ENCODE measurements at regions not wholly inside any gene's neighbourhood (a gene's known extent, or its start where the extent isn't known, plus 50 kb on each side); places are given as distances from the start of the nearest gene placed in this dataset.

DNA sequence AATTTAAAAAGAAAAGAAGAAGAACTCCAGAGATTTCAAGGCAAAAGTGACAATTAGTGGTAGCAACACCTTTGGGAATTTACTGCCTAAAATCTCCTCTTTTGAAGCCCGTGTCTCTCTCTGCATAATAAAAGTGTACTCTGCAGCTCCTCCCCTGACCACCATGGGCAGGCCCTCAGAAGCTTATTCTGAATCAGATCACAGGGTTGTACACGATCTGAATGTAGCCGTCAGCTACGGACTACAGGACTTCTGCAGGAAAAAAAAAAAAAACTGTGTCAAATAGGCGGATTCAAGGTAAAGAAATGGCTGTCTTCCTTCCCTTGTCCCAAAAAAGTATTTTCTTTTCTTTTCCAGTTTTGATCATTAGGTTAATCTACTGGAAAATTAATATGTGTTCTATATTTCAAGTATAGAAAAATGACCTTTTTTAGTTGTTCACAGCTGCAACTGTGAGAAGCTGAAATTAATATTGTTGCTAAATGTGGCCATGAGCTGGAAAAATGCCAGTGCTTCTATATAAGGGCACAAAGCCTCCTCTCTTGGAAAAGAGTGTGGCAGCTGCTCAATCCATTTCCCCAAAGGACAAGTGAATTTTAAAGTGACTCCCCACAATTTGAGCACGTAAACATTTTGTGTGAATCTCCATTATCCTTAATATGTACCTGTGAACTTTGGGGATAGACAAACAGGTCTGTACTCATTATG, 397.4 kb downstream of the C6orf118 start:
- no peak for DNase-seq

DNA sequence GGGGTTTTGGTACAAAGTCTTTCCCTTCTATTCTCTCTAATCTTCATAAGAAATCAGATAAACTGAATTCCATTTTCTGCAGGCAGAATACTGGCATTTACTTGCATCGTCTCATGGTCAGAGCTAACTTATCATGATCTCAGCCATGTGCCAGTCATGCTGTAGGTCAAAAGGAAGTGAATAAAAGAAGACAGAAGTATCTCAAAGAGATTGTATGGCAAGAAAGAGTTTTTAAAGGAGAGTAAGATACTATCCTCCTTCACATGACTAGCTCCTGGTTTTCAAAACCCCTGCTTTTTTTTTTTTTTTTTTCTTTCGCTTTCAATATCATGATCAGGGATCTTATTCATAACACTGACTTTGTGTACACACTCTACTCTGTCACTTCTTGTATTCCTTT, 398.3 kb downstream of the C6orf118 start:
- DNase-seq: no peak

DNA sequence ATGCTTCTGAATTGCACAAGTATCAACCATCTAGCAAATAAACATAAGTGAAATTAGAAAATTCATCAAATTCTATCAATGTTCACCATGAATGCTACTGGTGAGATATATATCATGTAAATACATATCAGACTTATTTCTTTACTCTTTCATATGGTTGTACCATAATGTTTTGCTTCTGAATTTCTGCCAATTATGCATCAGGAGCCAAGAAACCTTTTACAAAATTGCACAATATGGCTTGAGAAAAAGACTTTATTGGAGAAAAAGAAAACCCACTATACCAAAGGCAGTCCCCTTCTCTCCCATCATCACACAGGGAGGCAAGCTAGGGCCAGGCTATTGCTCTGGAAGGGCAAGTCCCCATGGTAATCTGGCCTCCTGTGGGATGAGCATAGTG, 402.6 kb downstream of the C6orf118 start:
- no peak for DNase-seq

DNA sequence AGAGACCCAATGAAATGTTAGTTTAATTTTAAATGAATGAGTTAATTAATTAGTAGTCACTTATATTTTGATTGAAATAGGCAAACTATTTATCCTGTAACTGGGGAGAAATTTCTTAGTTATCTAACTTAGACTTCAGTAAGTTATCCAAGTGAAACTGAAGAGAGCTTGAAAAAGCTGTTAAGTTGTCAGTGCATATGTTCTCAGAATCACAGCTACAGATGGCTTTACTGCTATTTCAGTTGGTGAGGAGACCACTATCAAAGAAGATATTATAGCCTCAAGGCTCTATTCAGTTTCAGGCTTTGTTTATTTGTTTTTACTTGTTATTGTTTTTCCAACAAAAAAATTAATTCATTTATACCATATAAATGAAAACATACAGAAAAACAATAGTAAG, 404.1 kb downstream of the C6orf118 start:
- no peak for DNase-seq

DNA sequence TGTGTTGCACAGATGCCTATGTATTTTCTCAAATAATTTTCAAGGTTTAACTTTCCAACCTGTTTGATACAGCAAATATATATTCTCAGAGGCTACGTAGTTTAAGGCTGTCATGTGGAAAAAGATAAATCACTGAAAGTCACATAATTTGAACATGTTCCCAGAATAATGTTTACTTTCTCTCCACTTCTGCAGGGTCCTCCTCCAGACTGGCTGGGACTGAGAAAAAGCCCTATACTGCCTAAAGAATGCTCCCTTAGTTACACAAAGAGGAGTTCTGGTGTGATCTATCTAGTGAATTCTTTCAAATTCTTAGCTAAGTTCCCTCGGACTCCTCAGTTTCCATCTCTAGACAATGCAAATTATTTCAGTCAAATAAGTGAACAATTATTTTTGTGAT, 411.0 kb downstream of the C6orf118 start:
- no peak for DNase-seq

DNA sequence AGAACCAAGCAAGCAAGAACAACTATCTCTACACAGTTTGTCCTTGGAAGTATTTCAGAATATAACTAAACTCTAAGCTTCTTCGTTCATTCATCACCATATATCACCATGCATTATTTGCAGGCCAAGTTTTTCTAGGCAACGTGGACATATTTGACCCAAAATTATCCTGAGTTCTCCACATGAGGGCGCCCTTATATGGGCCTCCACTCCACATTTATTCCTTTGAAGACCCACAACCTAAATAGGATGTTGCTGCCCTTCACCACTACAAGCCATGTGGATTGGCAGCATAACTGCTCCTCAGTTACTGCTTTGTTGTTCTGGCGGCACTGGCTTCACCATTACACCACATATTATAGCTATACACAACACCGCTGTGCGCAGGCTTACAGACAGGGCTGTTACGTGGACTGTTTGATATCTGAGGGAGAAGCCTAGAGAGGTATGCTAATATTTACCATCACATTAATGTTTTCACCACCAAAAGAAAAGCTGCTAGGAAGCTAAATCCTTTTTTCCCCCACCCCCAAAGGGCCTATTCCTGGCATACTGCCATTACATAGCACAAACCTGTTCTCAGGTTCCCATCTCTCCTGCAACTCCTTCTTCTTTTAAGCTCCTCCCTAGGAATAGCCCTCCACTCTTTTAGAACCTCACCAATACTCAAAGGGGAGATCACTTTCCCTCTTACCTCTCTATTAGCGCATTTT, 411.7 kb downstream of the C6orf118 start:
- no peak for DNase-seq

DNA sequence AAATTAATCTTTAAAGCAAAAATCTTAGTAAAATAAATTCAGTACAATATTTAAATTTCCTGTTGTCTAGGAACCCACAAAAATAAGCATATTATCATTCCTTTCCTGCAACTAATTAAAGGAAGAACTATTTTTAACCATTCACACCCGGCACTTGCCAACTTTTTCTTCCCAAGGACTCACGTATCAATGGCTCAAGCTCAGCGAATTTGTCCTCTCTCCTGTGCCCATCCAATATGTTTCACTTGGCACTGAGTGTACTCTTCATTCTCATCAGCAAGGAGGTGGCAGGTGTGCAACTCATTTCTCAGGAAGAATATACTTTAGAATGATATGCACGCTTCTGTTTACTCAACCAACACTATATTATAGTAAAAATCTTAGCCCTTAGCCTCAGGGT, 419.4 kb downstream of the C6orf118 start:
- DNase-seq: no peak

DNA sequence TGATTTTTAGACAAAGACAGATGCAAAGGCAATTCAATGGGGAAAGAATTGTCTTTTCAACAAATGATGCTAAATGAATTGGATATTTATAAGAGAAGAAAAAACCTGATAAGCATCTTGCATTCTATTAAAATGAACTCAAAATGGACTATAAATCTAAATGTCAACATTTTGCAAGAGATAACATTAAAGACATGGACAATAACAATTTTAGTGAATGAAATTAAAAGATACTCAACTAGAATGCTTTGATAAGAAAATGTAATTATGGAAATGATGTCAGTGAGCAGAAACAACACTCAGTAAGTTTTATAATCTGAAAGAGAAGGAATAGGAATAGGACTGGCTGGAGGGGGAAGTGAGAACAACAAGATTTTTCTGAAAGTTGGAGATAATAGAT, 421.7 kb downstream of the C6orf118 start:
- DNase-seq: no peak

DNA sequence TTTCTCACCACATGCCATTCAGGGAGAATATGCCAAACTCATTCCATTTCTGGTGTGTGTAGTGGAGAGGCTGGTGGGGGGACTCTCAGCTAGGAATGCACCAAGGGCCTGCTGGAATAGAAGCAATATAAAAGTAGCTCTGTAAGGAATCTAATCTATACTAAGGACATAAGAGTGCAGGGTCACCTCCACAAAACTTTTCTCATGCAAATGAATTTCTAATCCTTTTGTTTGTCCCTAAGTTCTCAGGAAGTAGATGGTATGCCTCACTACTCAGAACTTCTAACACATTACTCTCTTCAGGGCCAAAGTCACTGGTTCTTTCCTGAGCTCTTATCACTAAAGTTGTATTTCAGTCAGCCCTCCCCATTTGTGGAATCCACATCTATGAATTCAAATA, 427.2 kb downstream of the C6orf118 start:
- no peak for DNase-seq

DNA sequence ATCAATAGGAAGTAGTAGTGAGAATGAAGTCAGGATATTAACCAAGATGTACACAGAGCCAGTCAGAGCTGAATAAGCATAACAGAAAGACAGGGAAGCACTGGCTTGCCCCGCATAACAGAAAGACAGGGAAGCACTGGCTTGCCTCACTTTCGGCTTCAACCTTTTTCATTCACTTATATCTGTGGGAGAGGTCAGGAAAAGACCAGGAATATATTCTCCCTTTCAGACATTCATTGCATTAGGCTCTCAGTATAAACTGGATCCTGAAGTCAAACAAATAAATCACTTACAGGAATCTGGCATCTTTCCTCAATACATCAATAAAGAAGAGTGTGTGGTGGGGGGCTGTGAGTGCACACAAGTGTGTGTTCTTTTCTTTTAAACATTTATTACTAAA, 437.6 kb downstream of the C6orf118 start:
- no peak for DNase-seq

DNA sequence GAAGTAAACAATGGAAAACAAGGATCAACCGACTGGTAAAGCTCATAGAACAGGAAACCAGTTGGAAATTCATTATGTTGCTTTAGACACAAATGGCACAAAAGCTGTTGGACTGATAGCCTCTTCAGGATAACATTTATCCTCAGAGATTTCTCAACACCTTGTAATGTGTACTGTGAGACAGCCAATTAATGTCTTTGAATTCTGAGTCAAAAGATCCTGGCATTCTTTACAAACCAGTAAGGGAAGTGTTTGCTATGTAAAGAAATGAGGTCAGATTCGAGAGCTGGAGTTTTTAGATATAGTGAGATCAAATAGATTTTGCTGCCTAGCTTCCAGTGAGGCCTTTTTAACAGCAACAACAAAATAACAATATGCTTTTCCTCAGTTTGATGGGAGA, 439.2 kb downstream of the C6orf118 start:
- DNase-seq: no peak

DNA sequence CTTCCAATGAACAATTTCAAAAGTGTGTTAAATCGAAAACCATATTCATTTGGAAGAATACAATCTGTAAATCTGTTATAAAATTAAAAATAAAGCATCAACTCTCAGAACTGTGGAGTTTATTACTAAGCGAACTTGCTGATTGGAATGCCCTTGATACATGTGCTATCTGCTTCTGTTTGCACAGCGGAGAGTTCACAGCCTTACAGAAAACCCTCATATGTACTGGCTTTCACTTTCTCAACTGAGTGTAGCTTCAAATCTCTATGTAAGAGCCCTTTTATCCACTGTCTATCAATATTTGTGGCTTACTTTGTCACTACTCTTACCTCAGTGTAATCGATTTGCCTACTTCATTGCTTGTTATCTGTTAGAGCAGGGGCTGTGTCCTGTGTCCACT, 447.4 kb downstream of the C6orf118 start:
- no peak for DNase-seq

DNA sequence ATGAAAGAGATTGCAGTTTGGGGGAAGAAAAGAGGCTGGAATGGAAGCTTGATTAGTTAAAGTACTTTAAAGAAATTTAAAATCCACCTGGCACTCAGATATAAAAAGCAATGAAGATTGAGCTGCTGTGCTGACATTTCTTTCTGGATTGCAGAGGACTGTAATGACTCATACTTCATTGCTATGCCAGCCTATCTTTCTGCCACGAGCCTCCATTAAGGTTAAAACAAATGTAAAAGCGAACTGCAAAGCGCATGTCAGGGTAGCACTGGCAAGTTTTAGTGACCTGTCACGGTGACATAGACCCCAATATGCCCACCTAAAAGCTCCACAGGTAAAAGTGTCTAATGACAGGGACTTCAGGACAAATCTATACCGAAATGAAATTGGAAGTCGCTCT, 449.6 kb downstream of the C6orf118 start:
- DNase-seq: no peak

DNA sequence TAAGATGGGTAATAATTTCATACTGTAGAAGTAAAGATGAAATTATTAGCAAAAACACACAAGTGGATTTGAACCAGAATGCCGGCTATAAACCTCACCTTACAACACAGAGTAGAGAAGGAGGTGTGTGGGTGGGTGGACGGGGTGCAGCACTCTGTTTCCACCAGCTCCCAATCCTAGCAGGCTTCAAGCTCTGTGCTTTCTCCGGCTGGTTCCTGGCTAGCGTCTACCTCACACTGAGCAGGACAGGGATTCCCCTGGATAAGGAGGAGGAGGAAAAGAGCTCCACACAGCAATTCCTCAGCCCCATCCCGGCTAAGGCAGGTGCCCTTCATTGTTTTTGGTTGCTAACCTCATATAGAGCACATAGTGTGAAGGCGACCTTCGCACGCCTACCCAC, 453.3 kb downstream of the C6orf118 start:
- DNase-seq: no peak

DNA sequence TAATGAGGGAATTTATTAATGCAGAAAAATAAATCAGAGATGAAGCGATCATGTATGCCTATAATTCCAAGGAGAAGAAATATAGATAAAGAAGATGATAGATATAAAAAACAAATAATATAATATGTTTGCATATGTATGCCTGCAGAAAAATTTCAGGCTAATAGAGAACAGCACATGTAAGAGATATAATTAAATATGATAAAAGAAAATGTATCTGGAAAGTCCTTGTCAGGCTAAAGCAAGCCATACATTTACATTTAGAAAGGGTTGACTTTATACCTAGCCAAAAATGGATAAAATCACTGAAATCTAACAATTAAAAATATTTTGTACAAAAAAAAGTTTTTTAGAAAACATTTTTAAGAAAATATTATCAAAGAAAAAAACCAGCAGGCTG, 454.1 kb downstream of the C6orf118 start:
- no peak for DNase-seq

DNA sequence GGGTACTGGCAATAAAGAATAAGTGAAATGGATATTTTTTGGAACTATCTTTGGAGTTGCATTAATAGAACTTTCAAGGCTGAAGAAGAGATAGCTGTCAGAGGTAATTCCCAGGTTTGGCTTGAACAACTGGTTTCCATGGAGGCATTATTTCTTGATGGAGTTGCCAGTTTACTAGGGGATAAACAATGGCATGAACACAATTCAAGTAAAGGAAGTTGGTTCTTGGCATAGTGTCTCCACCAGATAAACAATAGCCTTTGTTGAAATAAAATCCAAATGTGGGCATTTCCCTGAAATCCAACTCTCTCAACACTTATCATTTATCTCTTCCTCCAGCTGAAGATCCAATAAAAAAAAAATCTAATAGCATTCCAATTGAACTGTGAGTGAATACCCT, 454.9 kb downstream of the C6orf118 start:
- no peak for DNase-seq

DNA sequence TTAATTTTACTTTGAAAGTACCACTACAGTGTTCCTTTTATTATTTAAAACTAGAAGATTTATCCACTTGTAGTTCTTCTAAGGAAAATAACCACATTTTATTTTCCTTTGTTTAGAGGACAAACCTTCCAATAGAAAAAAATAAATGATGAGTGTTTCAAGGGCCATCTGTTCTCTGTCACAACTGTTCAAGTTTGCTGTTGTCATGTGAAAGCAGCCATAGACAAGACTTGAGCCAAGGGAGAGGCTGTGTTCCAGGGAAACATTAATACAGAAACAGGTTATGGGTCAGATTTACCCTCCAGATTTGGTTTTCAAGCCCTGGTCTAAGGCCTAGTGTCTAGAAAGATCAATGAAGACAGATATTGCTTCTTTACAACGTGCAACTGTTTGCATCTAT, 463.6 kb downstream of the C6orf118 start:
- no peak for DNase-seq

DNA sequence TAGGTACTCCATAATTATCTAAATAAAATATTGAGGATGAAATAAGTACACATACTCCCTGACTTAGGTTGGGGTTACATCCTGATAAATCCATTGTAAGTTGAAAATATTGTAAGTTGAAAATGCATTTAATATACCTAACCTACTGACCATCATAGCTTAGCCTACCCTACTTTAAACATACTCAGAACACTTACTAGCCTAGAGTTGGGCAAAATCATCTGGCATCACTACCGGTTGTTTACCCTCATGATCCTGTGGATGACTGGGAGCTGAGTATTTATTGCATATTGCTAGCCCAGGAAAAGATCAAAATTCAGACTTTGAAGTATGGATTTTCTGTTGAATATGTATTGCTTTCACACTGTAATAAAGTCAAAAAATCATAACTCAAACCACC, 467.3 kb downstream of the C6orf118 start:
- DNase-seq: no peak

DNA sequence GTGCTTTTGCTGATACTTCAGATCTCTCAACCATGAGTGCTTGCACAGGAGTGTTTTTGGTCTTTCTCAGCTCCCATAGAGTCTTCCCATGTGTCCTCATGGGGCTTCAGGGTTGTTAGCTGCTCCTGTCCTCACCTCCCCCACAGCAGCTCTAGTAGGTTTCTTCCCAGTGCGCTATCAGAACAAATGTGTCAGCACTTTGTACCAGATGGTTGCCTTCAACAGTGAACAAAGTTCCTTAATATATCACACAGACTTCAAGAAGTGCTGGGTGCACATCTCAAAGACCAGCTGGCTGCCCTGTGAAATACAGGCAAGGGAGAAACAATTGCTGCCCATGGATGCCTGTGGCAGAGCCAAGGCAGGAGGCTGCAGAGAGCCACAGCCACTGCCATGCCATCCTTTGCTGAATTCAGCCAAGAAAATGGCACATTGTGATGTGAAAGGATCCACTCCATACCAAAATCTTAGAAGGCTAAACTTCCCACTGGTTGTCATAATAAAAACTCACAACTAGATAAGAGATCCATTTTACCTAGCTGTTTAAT, 471.3 kb downstream of the C6orf118 start:
- DNase-seq: no peak

DNA sequence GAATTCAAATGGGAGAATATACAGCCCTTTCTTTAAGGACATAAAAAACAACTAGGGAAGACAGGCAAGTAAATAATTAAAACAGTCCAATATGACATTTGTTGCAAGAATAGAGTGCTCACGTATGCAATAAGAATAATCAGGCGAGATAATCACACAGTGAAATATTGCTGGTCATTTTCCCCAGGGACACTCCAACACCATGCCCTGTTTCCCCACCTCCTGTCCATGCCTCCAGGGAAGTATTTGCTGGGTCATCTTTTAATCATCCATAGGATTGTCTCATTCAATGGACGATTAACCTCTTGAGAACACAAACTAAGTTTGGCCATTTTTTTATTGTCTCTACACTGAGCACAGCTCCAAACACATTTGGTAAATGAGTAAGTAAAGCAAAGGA, 472.9 kb downstream of the C6orf118 start:
- no peak for DNase-seq

DNA sequence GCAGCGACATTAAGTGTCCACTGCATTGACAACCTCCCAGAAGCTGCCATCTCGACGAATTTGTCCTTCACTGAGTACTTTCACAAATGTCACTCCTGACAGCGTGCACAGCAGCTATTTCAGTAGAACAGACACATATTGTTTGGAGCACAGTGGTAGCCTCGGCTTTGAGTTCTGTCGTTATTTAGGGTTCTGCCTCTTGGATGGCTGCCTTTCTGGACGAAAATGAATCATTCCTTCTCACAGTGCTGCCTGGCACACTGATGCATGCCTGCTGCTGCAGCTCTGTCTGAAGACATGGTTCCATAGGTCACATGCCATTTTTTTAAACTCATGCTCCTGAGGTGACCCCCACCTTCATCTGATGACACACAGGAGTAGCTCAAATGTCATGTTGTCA, 477.0 kb downstream of the C6orf118 start:
- no peak for DNase-seq

DNA sequence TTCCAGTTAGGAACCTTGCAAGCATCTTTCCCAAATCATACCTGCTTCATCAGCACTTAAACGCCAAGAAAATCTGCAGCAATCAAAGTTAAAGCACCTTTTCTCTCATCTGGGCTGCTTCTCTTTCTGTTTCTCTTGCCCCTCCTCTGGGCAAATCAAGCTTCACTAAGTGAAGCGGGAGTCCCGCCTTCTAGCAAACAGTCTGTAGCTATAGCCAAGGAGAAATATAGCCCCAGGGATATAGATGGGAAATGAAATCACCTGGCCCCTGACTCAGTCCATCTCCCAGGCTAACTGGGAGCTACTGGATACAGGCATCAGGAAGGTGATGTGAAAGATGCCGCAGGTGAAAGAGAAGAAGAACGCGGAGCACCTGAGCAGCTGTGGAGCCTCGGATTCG, 481.9 kb downstream of the C6orf118 start:
- DNase-seq: no peak

DNA sequence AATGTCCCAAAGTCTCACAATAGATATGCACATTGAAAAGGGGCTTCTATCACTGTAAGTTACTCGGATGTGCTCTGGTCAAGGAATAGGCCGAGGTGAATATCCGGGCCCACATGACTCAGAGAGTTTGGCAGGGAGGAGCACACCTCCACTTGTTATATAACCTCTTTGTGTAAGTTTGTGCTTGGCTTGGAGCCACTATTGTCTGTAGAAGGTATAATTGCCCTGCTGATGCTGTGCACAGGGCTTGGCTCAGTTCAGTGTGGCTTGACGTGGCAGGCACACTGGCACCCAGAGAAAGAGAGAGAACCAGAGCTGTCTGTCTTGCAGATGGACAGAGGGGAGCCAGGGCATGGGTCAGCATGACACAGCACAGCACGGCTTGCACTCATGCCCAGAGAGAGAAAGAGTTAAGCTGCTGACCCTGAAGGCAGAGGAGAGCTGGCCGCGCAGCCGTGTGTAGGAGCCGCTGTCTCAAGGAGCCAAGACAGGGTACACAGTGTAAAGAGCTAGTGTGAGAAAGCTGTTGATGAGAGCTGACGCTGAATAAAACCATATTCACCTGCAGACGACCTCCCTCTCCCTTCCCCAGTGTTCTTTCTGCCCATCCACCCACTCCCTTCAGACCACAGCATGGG, 482.5 kb downstream of the C6orf118 start:
- no peak for DNase-seq

DNA sequence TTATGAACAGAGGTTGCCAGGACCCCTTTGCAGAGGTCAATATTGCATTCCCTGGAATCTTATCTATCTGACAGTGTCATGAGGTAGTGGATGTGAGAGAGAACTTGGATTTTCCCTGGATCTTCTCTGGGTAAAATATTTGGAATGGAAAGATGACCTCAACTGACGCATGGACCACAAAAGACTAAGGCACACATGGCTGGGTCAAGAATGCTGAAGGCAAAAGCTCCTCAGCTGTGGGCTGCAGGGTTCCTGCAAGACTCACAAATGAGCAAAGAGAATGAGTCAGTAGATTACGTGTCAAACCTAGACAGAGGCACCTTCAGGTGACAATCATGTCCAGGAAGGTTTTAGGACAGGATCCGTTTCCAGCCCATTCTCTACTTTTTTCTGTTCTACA, 484.0 kb downstream of the C6orf118 start:
- DNase-seq: no peak
